ENCODE measurements at regions not wholly inside any gene's neighbourhood (a gene's known extent, or its start where the extent isn't known, plus 50 kb on each side); places are given as distances from the start of the nearest gene placed in this dataset.

DNA sequence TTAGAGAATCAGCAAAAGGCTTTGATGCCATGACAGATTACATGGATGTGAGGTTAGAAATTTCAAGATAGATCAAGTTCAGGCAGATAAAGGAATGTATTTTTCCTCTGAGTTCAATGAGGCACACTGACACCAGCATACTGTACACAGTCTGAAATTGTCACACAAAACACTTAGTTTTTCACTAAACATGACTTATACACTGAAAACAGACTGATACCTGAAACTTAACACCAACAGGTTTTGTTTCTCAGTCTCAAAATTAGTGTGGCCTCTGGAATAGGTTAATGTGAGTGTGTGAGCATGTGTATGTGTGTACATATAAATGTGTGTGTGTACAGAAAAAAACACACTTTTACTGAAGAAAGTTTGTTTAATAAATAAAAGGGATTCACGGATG, 129.9 kb upstream of the SLITRK2 start:
- TF ChIP-seq ETV6 (IDR thresholded peaks at IDR 0.05; ENCODE audit: borderline replicate concordance in 1 of 2, low read depth in 2 of 2, low read length in 1 of 2) (no peak), ETV6 (CRISPR knock-in tag; IDR thresholded peaks at IDR 0.05; ENCODE audit: borderline replicate concordance) (no peak), FOS (IDR thresholded peaks at IDR 0.05; ENCODE audit: extremely low read depth, insufficient read length) (no peak)
- TF ChIP-seq, protein P1, sequence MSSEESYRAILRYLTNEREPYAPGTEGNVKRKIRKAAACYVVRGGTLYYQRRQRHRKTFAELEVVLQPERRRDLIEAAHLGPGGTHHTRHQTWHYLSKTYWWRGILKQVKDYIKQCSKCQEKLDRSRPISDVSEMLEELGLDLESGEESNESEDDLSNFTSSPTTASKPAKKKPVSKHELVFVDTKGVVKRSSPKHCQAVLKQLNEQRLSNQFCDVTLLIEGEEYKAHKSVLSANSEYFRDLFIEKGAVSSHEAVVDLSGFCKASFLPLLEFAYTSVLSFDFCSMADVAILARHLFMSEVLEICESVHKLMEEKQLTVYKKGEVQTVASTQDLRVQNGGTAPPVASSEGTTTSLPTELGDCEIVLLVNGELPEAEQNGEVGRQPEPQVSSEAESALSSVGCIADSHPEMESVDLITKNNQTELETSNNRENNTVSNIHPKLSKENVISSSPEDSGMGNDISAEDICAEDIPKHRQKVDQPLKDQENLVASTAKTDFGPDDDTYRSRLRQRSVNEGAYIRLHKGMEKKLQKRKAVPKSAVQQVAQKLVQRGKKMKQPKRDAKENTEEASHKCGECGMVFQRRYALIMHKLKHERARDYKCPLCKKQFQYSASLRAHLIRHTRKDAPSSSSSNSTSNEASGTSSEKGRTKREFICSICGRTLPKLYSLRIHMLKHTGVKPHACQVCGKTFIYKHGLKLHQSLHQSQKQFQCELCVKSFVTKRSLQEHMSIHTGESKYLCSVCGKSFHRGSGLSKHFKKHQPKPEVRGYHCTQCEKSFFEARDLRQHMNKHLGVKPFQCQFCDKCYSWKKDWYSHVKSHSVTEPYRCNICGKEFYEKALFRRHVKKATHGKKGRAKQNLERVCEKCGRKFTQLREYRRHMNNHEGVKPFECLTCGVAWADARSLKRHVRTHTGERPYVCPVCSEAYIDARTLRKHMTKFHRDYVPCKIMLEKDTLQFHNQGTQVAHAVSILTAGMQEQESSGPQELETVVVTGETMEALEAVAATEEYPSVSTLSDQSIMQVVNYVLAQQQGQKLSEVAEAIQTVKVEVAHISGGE (CRISPR knock-in tag; IDR thresholded peaks at IDR 0.05): no peak
- TF ChIP-seq, protein P2, sequence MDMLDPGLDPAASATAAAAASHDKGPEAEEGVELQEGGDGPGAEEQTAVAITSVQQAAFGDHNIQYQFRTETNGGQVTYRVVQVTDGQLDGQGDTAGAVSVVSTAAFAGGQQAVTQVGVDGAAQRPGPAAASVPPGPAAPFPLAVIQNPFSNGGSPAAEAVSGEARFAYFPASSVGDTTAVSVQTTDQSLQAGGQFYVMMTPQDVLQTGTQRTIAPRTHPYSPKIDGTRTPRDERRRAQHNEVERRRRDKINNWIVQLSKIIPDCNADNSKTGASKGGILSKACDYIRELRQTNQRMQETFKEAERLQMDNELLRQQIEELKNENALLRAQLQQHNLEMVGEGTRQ (CRISPR knock-in tag; IDR thresholded peaks at IDR 0.05): no peak
